Panc1 (cell line): ENCODE measurements at regions not wholly inside any gene's neighbourhood (a gene's known extent, or its start where the extent isn't known, plus 50 kb on each side); places are given as distances from the start of the nearest gene placed in this dataset.

Experiments
- ATAC-seq: fragments of 200-7000 bp; cut with Tn5 transposase; 2 replicates; pipeline ENCODE4 v1.9.1; 2020; ENCODE audit warnings: mild to moderate bottlenecking, moderate library complexity
- BruUV-seq: library from RNA; stranded (reverse); fragments of 400-500 nt; replicated peaks from 2 replicates; lab custom pipeline; 2021; lab: Mats Ljungman, UMichigan
- CTCF ChIA-PET: fragments of 300-600 bp; sonication (Branson Sonifier 250); formaldehyde crosslinking; loops from one replicate; lab custom pipeline; 2022; ENCODE audit warnings: antibody characterized with exemption; lab: Charles Lee
- POLR2A ChIA-PET: fragments of 300-600 bp; sonication (Branson Sonifier 250); formaldehyde crosslinking; loops from one replicate; lab custom pipeline; 2022; ENCODE audit warnings: antibody characterized with exemption; lab: Charles Lee
- DNase-seq: peaks from one replicate; pipeline ENCODE4 v3.0.0-alpha.2; 2010; ENCODE audit warnings: low read depth, low spot score
- H3K27ac ChIP-seq: 2 replicates; pipeline ENCODE4 v1.5.1; 2011; ENCODE audit warnings: mild to moderate bottlenecking, low read length, inconsistent platforms
- H3K27me3 ChIP-seq: fragments of 200-500 bp; sonication (Bioruptor generic); 2 replicates; pipeline ENCODE4 v1.6.0; 2014; ENCODE audit warnings: low read length, inconsistent platforms; ENCODE audit not compliant: control insufficient read depth, insufficient read depth
- H3K36me3 ChIP-seq: fragments of 200-500 bp; sonication (Bioruptor generic); 2 replicates; pipeline ENCODE4 v1.5.1; 2014; ENCODE audit warnings: inconsistent platforms, mild to moderate bottlenecking, low read length, moderate library complexity; ENCODE audit not compliant: control insufficient read depth, insufficient read depth
- H3K4me1 ChIP-seq: 2 replicates; pipeline ENCODE4 v1.5.1; 2011; ENCODE audit warnings: inconsistent platforms, mild to moderate bottlenecking, low read length, moderate library complexity; ENCODE audit not compliant: control insufficient read depth, insufficient read depth
- H3K4me3 ChIP-seq, 2 experiments: 2 replicates each; pipeline ENCODE4 v1.5.1; 2011 to 2012; ENCODE audit warnings: low read depth in 2 of 2, low read length in 2 of 2, mild to moderate bottlenecking in 2 of 2, inconsistent platforms in 1 of 2, moderate library complexity in 1 of 2
- H3K9me3 ChIP-seq: fragments of 200-500 bp; sonication (Bioruptor generic); 2 replicates; pipeline ENCODE4 v1.5.1; 2014; ENCODE audit warnings: low read depth, mild to moderate bottlenecking, inconsistent platforms, low read length, moderate library complexity; ENCODE audit not compliant: control insufficient read depth, insufficient read depth
- CTCF ChIP-seq: fragments of 450-650 bp; IDR thresholded peaks from 2 replicates; pipeline ENCODE4 v1.5.1; 2017; ENCODE audit warnings: mild to moderate bottlenecking
- POLR2AphosphoS5 ChIP-seq: IDR thresholded peaks from 2 replicates; pipeline ENCODE4 v1.6.1; 2012; ENCODE audit warnings: mild to moderate bottlenecking, low read depth, low read length, moderate library complexity
- REST ChIP-seq, 2 experiments: IDR thresholded peaks; 2 replicates each; pipeline ENCODE4 v1.6.1; 2011 to 2012; ENCODE audit warnings: low read depth in 2 of 2, control low read depth in 1 of 2, low read length in 1 of 2, mild to moderate bottlenecking in 1 of 2, moderate library complexity in 1 of 2; ENCODE audit not compliant: insufficient read depth in 1 of 2
- SIN3A ChIP-seq: IDR thresholded peaks from 2 replicates; pipeline ENCODE4 v1.6.1; 2012; ENCODE audit warnings: low read depth, mild to moderate bottlenecking, low read length, moderate library complexity, borderline replicate concordance; ENCODE audit not compliant: insufficient read depth
- TCF7L2 ChIP-seq: IDR thresholded peaks from 2 replicates; pipeline ENCODE4 v1.6.1; 2011; ENCODE audit warnings: mild to moderate bottlenecking, low read depth, low read length, inconsistent platforms
- in situ Hi-C: cut with HindIII; loops from 2 replicates; pipeline ENCODE4 v1.10.0; 2016; ENCODE audit warnings: low sequenced_read_pairs, low pct_unique_long_range_greater_than_20kb
- intact Hi-C: fragments of 100-400 bp; cut with micrococcal nuclease; formaldehyde crosslinking; loops from one replicate; pipeline ENCODE4 v1.10.0; 2022; ENCODE audit not compliant: unreplicated experiment

- BruUV-seq, result no TSS peak
- in situ Hi-C loops (no loop called here), intact Hi-C loops (no loop called here)
- Histone ChIP-seq H3K27ac (no peak overlapping the region), H3K4me3 (no peak overlapping the region), H3K4me1 (no peaks in the 10 kb centered on the region), H3K36me3 (no peaks in the 10 kb centered on the region), H3K9me3 (no peaks in the 10 kb centered on the region), H3K27me3 (no peaks in the 10 kb centered on the region)
- ATAC-seq (no peak), DNase-seq (no peak)
- no peak for TF ChIP-seq SIN3A
- TF ChIP-seq CTCF, result no peak
- no peak for TF ChIP-seq REST (IDR thresholded peaks at IDR 0.05; ENCODE audit: insufficient read depth in 1 of 2, low read depth in 2 of 2, low read length in 1 of 2)
- no peak for TF ChIP-seq POLR2AphosphoS5
- no peak for TF ChIP-seq TCF7L2
- ChIA-PET CTCF (no interaction called here), POLR2A (interaction anchor here (0.5 kb wide), 1 partner anchor 340 kb away, joined by 8 read pairs; the partner anchor contains the start of gene NR2F2)
These were observed 339.7 kb upstream of the NR2F2 start for GRCh38 chr15:95990833-95991232.

- Histone ChIP-seq H3K27ac (no peak overlapping the region), H3K9me3 (no peaks in the 10 kb centered on the region), H3K4me3 (no peak overlapping the region), H3K27me3 (no peaks in the 10 kb centered on the region), H3K36me3 (no peaks in the 10 kb centered on the region; the same call in 1 of the 2 replicates), H3K4me1 (no peaks in the 10 kb centered on the region)
- no peak for DNase-seq
- in situ Hi-C loops, result no loop called here
- ChIA-PET POLR2A (no interaction called here), CTCF (no interaction called here)
- no TSS peak for BruUV-seq
- TF ChIP-seq CTCF (no peak), TCF7L2 (no peak), REST (IDR thresholded peaks at IDR 0.05; ENCODE audit: insufficient read depth in 1 of 2, low read depth in 2 of 2, low read length in 1 of 2) (no peak), POLR2AphosphoS5 (no peak), SIN3A (no peak)
- ATAC-seq, result no peak
- intact Hi-C loops, result no loop called here
These were observed 336.1 kb upstream of the NR2F2 start for GRCh38 chr15:95994418-95994817.
